H1 (cell line): ENCODE measurements at regions not wholly inside any gene's neighbourhood (a gene's known extent, or its start where the extent isn't known, plus 50 kb on each side); places are given as distances from the start of the nearest gene placed in this dataset.

ENCODE experiments used
- CTCF ChIA-PET: fragments of 300-600 bp; sonication (Branson Sonifier 250); formaldehyde crosslinking; loops from one replicate; lab custom pipeline; 2021; ENCODE audit not compliant: partially characterized antibody; lab: Charles Lee
- POLR2A ChIA-PET: fragments of 300-600 bp; sonication (Branson Sonifier 250); formaldehyde crosslinking; loops from one replicate; lab custom pipeline; 2021; ENCODE audit warnings: inconsistent platforms; ENCODE audit not compliant: partially characterized antibody; lab: Charles Lee
- DNase-seq, 2 experiments: peaks; one replicate each; pipeline versions ENCODE4 v3.0.0 to v3.0.0-alpha.2; 2010 to 2022; ENCODE audit warnings: low spot score in 2 of 2, low read depth in 1 of 2, mixed read lengths in 1 of 2
- FAIRE-seq: peaks from 2 replicates; lab custom pipeline; 2011; peaks lifted over from hg19 to GRCh38; lab: Jason Lieb, UNC
- H2AFZ ChIP-seq: 2 replicates; pipeline ENCODE4 v1.8.1; 2012; ENCODE audit warnings: low read length, inconsistent platforms
- H2AK5ac ChIP-seq: 2 replicates; pipeline ENCODE4 v1.6.1; 2013; ENCODE audit warnings: low read depth, low read length
- H2BK120ac ChIP-seq: replicated peaks from 2 replicates; pipeline ENCODE3; 2013; ENCODE audit warnings: low read depth, low read length, inconsistent platforms
- H2BK12ac ChIP-seq: 2 replicates; pipeline ENCODE4 v1.6.1; 2013; ENCODE audit warnings: low read depth, low read length
- H2BK15ac ChIP-seq: 2 replicates; pipeline ENCODE4 v1.6.1; 2013; ENCODE audit warnings: low read length
- H2BK20ac ChIP-seq: 2 replicates; pipeline ENCODE4 v1.6.1; 2013; ENCODE audit warnings: low read length
- H2BK5ac ChIP-seq: 2 replicates; pipeline ENCODE4 v1.6.1; 2013; ENCODE audit warnings: low read depth, low read length
- H3K14ac ChIP-seq: 2 replicates; pipeline ENCODE4 v1.6.1; 2013; ENCODE audit warnings: inconsistent platforms; ENCODE audit not compliant: insufficient read length
- H3K18ac ChIP-seq: 2 replicates; pipeline ENCODE4 v1.6.1; 2013; ENCODE audit warnings: low read length; ENCODE audit errors: extremely low read depth
- H3K23ac ChIP-seq: 2 replicates; pipeline ENCODE4 v1.6.1; 2013; ENCODE audit warnings: inconsistent platforms; ENCODE audit not compliant: insufficient read length
- H3K23me2 ChIP-seq: 2 replicates; pipeline ENCODE4 v1.6.1; 2013; ENCODE audit warnings: low read depth, low read length
- H3K27ac ChIP-seq: 2 replicates; pipeline ENCODE4 v1.6.1; 2011; ENCODE audit warnings: low read depth, low read length, inconsistent platforms
- H3K27me3 ChIP-seq, 4 experiments: replicated peaks in 1 of 4; 1 replicate in 1 of 4; 2 replicates in 3 of 4; pipeline versions ENCODE4 v1.6.1 to v1.8.1; 2011 to 2013; ENCODE audit warnings: low read length in 3 of 4, mild to moderate bottlenecking in 3 of 4, inconsistent platforms in 2 of 4, mixed read lengths in 2 of 4, moderate library complexity in 1 of 4; ENCODE audit not compliant: control insufficient read depth in 3 of 4, insufficient read depth in 3 of 4; ENCODE audit errors: extremely low read depth in 1 of 4
- H3K36me3 ChIP-seq, 4 experiments: 2 replicates each; pipeline versions ENCODE4 v1.6.1 to v1.8.1; 2011 to 2013; ENCODE audit warnings: mild to moderate bottlenecking in 4 of 4, low read length in 3 of 4, moderate library complexity in 2 of 4, control low read depth in 1 of 4, inconsistent platforms in 1 of 4; ENCODE audit not compliant: insufficient read depth in 4 of 4, control insufficient read depth in 2 of 4
- H3K4ac ChIP-seq: replicated peaks from 2 replicates; pipeline ENCODE3; 2013; ENCODE audit warnings: low read length, low read depth, mixed read lengths, inconsistent platforms; ENCODE audit not compliant: insufficient read length
- H3K4me1 ChIP-seq, 4 experiments: replicated peaks in 1 of 4; 1 replicate in 1 of 4; 2 replicates in 3 of 4; pipeline versions ENCODE4 v1.6.1 to v1.8.1; 2011 to 2013; ENCODE audit warnings: low read length in 3 of 4, inconsistent platforms in 2 of 4, mixed read lengths in 1 of 4; ENCODE audit not compliant: insufficient read depth in 4 of 4, control insufficient read depth in 3 of 4
- H3K4me2 ChIP-seq, 2 experiments: 2 replicates each; pipeline versions ENCODE4 v1.6.1 to v1.8.1; 2011 to 2013; ENCODE audit warnings: low read depth in 2 of 2, low read length in 2 of 2, control low read depth in 1 of 2, inconsistent platforms in 1 of 2, mild to moderate bottlenecking in 1 of 2; ENCODE audit not compliant: insufficient read depth in 1 of 2
- H3K4me3 ChIP-seq, 4 experiments: fragments of 200-600, 300-600 bp in 1 of 4; sonication (generic), shearing (Covaris generic), sonication (Bioruptor Twin) in 1 of 4; 2 replicates each; pipeline versions ENCODE4 v1.5.1 to v1.8.1; 2011 to 2016; ENCODE audit warnings: low read length in 4 of 4, low read depth in 3 of 4, control low read depth in 2 of 4, inconsistent platforms in 2 of 4, mild to moderate bottlenecking in 2 of 4, mixed read lengths in 1 of 4, moderate library complexity in 1 of 4; ENCODE audit not compliant: insufficient read depth in 2 of 4; ENCODE audit errors: extremely low read depth in 1 of 4
- H3K56ac ChIP-seq: replicated peaks from 2 replicates; pipeline ENCODE3; 2013; ENCODE audit warnings: low read depth, mild to moderate bottlenecking, mixed read lengths, low read length, inconsistent platforms; ENCODE audit not compliant: insufficient read length
- H3K79me1 ChIP-seq: 2 replicates; pipeline ENCODE4 v1.6.1; 2013; ENCODE audit warnings: low read depth, low read length, control low read depth
- H3K79me2 ChIP-seq, 2 experiments: 2 replicates each; pipeline versions ENCODE4 v1.6.1 to v1.8.1; 2012 to 2013; ENCODE audit warnings: low read length in 2 of 2, mild to moderate bottlenecking in 2 of 2, inconsistent platforms in 1 of 2; ENCODE audit not compliant: insufficient read depth in 2 of 2, control insufficient read depth in 1 of 2
- H3K9ac ChIP-seq, 4 experiments: replicated peaks in 1 of 4; 1 replicate in 1 of 4; 2 replicates in 3 of 4; pipeline versions ENCODE4 v1.6.1 to v1.8.1; 2011 to 2013; ENCODE audit warnings: low read depth in 3 of 4, low read length in 3 of 4, control low read depth in 2 of 4, mild to moderate bottlenecking in 2 of 4, moderate library complexity in 2 of 4, inconsistent platforms in 1 of 4; ENCODE audit errors: extremely low read depth in 1 of 4
- H3K9me3 ChIP-seq, 2 experiments: 2 replicates each; pipeline versions ENCODE4 v1.6.1 to v1.8.1; 2012 to 2013; ENCODE audit warnings: mild to moderate bottlenecking in 2 of 2, moderate library complexity in 2 of 2, control low read depth in 1 of 2, inconsistent platforms in 1 of 2, low read depth in 1 of 2, low read length in 1 of 2, mixed read lengths in 1 of 2; ENCODE audit not compliant: insufficient read depth in 2 of 2
- H4K20me1 ChIP-seq, 2 experiments: replicated peaks in 1 of 2; 2 replicates each; pipeline versions ENCODE3 to v1.8.1; 2011 to 2013; ENCODE audit warnings: inconsistent platforms in 2 of 2, low read length in 2 of 2, mild to moderate bottlenecking in 1 of 2; ENCODE audit not compliant: insufficient read depth in 2 of 2, control insufficient read depth in 1 of 2
- H4K5ac ChIP-seq: 2 replicates; pipeline ENCODE4 v1.6.1; 2013; ENCODE audit warnings: low read length, low read depth, mixed read lengths, inconsistent platforms; ENCODE audit not compliant: insufficient read length
- H4K8ac ChIP-seq: 2 replicates; pipeline ENCODE4 v1.8.0; 2013; ENCODE audit warnings: mild to moderate bottlenecking, moderate library complexity, low read length, inconsistent platforms; ENCODE audit not compliant: insufficient read depth; ENCODE audit errors: extremely low read depth
- H4K91ac ChIP-seq: replicated peaks from 2 replicates; pipeline ENCODE3; 2013; ENCODE audit warnings: low read length, mixed read lengths, inconsistent platforms; ENCODE audit not compliant: insufficient read length
- CEBPB ChIP-seq: IDR thresholded peaks from 2 replicates; pipeline ENCODE4 v1.6.1; 2012; ENCODE audit warnings: low read depth, low read length
- CHD2 ChIP-seq: IDR thresholded peaks from 2 replicates; pipeline ENCODE4 v1.6.1; 2012; ENCODE audit warnings: low read length, improper control_type of control experiment
- EGR1 ChIP-seq: IDR thresholded peaks from 2 replicates; pipeline ENCODE4 v1.6.1; 2011; ENCODE audit warnings: low read depth, low read length, borderline replicate concordance
- MAX ChIP-seq: IDR thresholded peaks from 2 replicates; pipeline ENCODE4 v1.6.1; 2012; ENCODE audit warnings: inconsistent platforms
- PHF8 ChIP-seq: fragments of 200-600 bp; sonication (generic); conservative IDR thresholded peaks from 2 replicates; pipeline ENCODE4 v1.7.1; 2012; ENCODE audit warnings: low read depth, mild to moderate bottlenecking, inconsistent platforms, low read length, moderate library complexity
- POLR2A ChIP-seq, 2 experiments: IDR thresholded peaks; 1 replicate in 1 of 2; 2 replicates in 1 of 2; pipeline ENCODE4 v1.6.1; 2011; ENCODE audit warnings: low read depth in 2 of 2, low read length in 2 of 2, mild to moderate bottlenecking in 2 of 2; ENCODE audit errors: control extremely low read depth in 1 of 2
- RFX5 ChIP-seq: IDR thresholded peaks from 2 replicates; pipeline ENCODE4 v1.6.1; 2011; ENCODE audit warnings: low read depth, low read length, improper control_type of control experiment, borderline replicate concordance
- SIN3A ChIP-seq, 2 experiments: IDR thresholded peaks in 1 of 2; conservative IDR thresholded peaks in 1 of 2; 2 replicates each; pipeline ENCODE4 v1.6.1; 2011 to 2012; ENCODE audit warnings: low read length in 2 of 2, improper control_type of control experiment in 1 of 2, low read depth in 1 of 2, mild to moderate bottlenecking in 1 of 2
- SP2 ChIP-seq: IDR thresholded peaks from 2 replicates; pipeline ENCODE4 v1.6.1; 2012; ENCODE audit warnings: mild to moderate bottlenecking, low read length, inconsistent platforms
- SP4 ChIP-seq: IDR thresholded peaks from 2 replicates; pipeline ENCODE4 v1.6.1; 2012; ENCODE audit warnings: low read length, inconsistent platforms
- SUZ12 ChIP-seq: fragments of 200-600 bp; sonication (generic); IDR thresholded peaks from 2 replicates; pipeline ENCODE4 v1.6.1; 2012; ENCODE audit warnings: mild to moderate bottlenecking, inconsistent platforms, low read length, moderate library complexity, mixed read lengths
- TAF1 ChIP-seq: IDR thresholded peaks from 2 replicates; pipeline ENCODE4 v1.6.1; 2011; ENCODE audit warnings: mild to moderate bottlenecking, low read depth, low read length
- TAF7 ChIP-seq: optimal IDR thresholded peaks from 2 replicates; pipeline ENCODE3; 2011; ENCODE audit warnings: low read depth, mild to moderate bottlenecking, inconsistent platforms, low read length, moderate library complexity, borderline replicate concordance
- TBP ChIP-seq: IDR thresholded peaks from 2 replicates; pipeline ENCODE4 v1.6.1; 2011; ENCODE audit warnings: low read depth, low read length, improper control_type of control experiment
- WGBS, 2 experiments: shearing (Covaris generic) in 1 of 2; methylation state at CpG; one replicate each; pipeline versions ENCODE4 v1.1.6 to v1.1.7; 2013 to 2015; ENCODE audit warnings: low lambda C conversion rate in 2 of 2, mixed read lengths in 2 of 2, inconsistent platforms in 1 of 2, low coverage in 1 of 2, missing lambda C conversion rate in 1 of 2; ENCODE audit not compliant: insufficient replicate concordance in 2 of 2, insufficient coverage in 1 of 2, insufficient read length in 1 of 2; ENCODE audit errors: extremely low coverage in 1 of 2, missing lambda C conversion rate in 1 of 2; 5-methylcytosine and 5-hydroxymethylcytosine counted together

- Histone ChIP-seq H4K8ac (no peak overlapping the region), H3K18ac (no peak overlapping the region), H3K23me2 (no peaks in the 10 kb centered on the region), H2BK20ac (no peak overlapping the region), H3K23ac (no peak overlapping the region), H3K36me3 (no peaks in the 10 kb centered on the region), H3K4me1 (no peaks in the 10 kb centered on the region), H3K27ac (no peak overlapping the region), H4K20me1 (no peaks in the 10 kb centered on the region), H2BK120ac (no peak overlapping the region), H3K79me2 (no peaks in the 10 kb centered on the region), H4K5ac (no peak overlapping the region), H4K91ac (no peak overlapping the region), H3K79me1 (no peaks in the 10 kb centered on the region), H3K4me2 (no peak overlapping the region), H2BK15ac (no peak overlapping the region), H3K9me3 (no peaks in the 10 kb centered on the region), H2BK12ac (no peak overlapping the region), H3K4ac (no peak overlapping the region), H3K27me3 (no peaks in the 10 kb centered on the region), H3K56ac (no peak overlapping the region), H2BK5ac (no peak overlapping the region), H2AK5ac (no peak overlapping the region), H3K9ac (no peak overlapping the region), H3K14ac (no peak overlapping the region), H2AFZ (no peak overlapping the region), H3K4me3 (no peak overlapping the region)
- WGBS, 2 experiments: 92% methylated on average over 3 of the region's 3 CpGs; no CpG with 5 or more reads in 1 of the 2 experiments
- DNase-seq (no peak), FAIRE-seq (no peak)
- ChIA-PET CTCF (no interaction called here), POLR2A (no interaction called here)
- no peak for TF ChIP-seq POLR2A (IDR thresholded peaks at IDR 0.05; ENCODE audit: control extremely low read depth in 1 of 2, low read depth in 2 of 2, low read length in 2 of 2)
- no peak for TF ChIP-seq PHF8
- TF ChIP-seq SIN3A (conservative IDR thresholded peaks at IDR 0.05 in 1 of 2, IDR thresholded peaks at IDR 0.05 in 1 of 2; ENCODE audit: low read depth in 1 of 2, low read length in 2 of 2): no peak
- no peak for TF ChIP-seq EGR1
- TF ChIP-seq SP4: no peak
- no peak for TF ChIP-seq CEBPB
- TF ChIP-seq SP2: no peak
- TF ChIP-seq SUZ12: no peak
- no peak for TF ChIP-seq CHD2
- TF ChIP-seq TBP: no peak
- no peak for TF ChIP-seq TAF1
- no peak for TF ChIP-seq RFX5
- no peak for TF ChIP-seq TAF7
- TF ChIP-seq MAX: no peak
These were observed 397.4 kb downstream of the ANKRD7 start for GRCh38 chr7:118621810-118622360.
